Fibroblast of lung (primary cell): ENCODE measurements at regions not wholly inside any gene's neighbourhood (a gene's known extent, or its start where the extent isn't known, plus 50 kb on each side); places are given as distances from the start of the nearest gene placed in this dataset.

ENCODE experiments used
- CTCF ChIP-seq, 2 donors: IDR thresholded peaks in 1 of 2; conservative IDR thresholded peaks in 1 of 2; 1 replicate in 1 of 2; 2 replicates in 1 of 2; pipeline ENCODE4 v1.5.1; 2011 to 2012; ENCODE audit warnings: low read length in 2 of 2, control low read depth in 1 of 2, inconsistent platforms in 1 of 2, low read depth in 1 of 2, mild to moderate bottlenecking in 1 of 2
- EZH2 ChIP-seq: IDR thresholded peaks from 2 replicates; pipeline ENCODE4 v1.5.1; 2012; ENCODE audit warnings: low read length, control low read depth, mild to moderate bottlenecking; ENCODE audit errors: missing control alignments

GRCh38 chr3:34078418-34078817, 280.0 kb downstream of the PDCD6IP start:
- TF ChIP-seq CTCF (conservative IDR thresholded peaks at IDR 0.05 in 1 of 2, IDR thresholded peaks at IDR 0.05 in 1 of 2; ENCODE audit: low read depth in 1 of 2, low read length in 2 of 2) (no peak), EZH2 (no peak)
